ENCODE measurements at regions not wholly inside any gene's neighbourhood (a gene's known extent, or its start where the extent isn't known, plus 50 kb on each side); places are given as distances from the start of the nearest gene placed in this dataset.

- TF ChIP-seq CTCF (IDR thresholded peaks at IDR 0.05; ENCODE audit: insufficient read depth, low read length): no peak
- TF ChIP-seq REST (IDR thresholded peaks at IDR 0.05; ENCODE audit: insufficient replicate concordance, low read depth): no peak
- TF ChIP-seq POLR2AphosphoS5 (IDR thresholded peaks at IDR 0.05; ENCODE audit: low read depth): no peak
- TF ChIP-seq SPI1 (IDR thresholded peaks at IDR 0.05; ENCODE audit: borderline replicate concordance, low read depth): no peak
Measured at GRCh38 chr4:132767901-132768300, 381.2 kb upstream of the PCDH10 start.
